CD4-positive, alpha-beta memory T cell (primary cell): ENCODE measurements at regions not wholly inside any gene's neighbourhood (a gene's known extent, or its start where the extent isn't known, plus 50 kb on each side); places are given as distances from the start of the nearest gene placed in this dataset.

Source experiments
- CTCF ChIA-PET: fragments of 350-600 bp; sonication (Branson Sonifier 250); formaldehyde crosslinking; loops from one replicate; lab custom pipeline; 2021; ENCODE audit warnings: inconsistent platforms; ENCODE audit not compliant: partially characterized antibody; lab: Charles Lee
- POLR2A ChIA-PET: fragments of 350-600 bp; sonication (Branson Sonifier 250); formaldehyde crosslinking; loops from one replicate; lab custom pipeline; 2021; ENCODE audit not compliant: partially characterized antibody; lab: Charles Lee
- DNase-seq, 5 donors: peaks; one replicate each; pipeline versions ENCODE4 v3.0.0 to v3.0.0-alpha.2; 2020 to 2022; ENCODE audit warnings: mixed read lengths in 1 of 5
- H3K27ac ChIP-seq: one replicate; pipeline ENCODE4 v1.7.0; 2013; ENCODE audit warnings: low read depth, low read length
- H3K27me3 ChIP-seq: 2 replicates; pipeline ENCODE4 v1.7.0; 2013; ENCODE audit warnings: mild to moderate bottlenecking, low read length, moderate library complexity; ENCODE audit not compliant: insufficient read depth
- H3K36me3 ChIP-seq: 2 replicates; pipeline ENCODE4 v1.7.0; 2013; ENCODE audit warnings: mild to moderate bottlenecking, low read length, moderate library complexity; ENCODE audit not compliant: insufficient read depth
- H3K4me1 ChIP-seq: 2 replicates; pipeline ENCODE4 v1.7.0; 2013; ENCODE audit warnings: mild to moderate bottlenecking, low read length, moderate library complexity; ENCODE audit not compliant: insufficient read depth
- H3K4me3 ChIP-seq, 2 donors: one replicate each; pipeline ENCODE4 v1.7.0; 2013; ENCODE audit warnings: low read length in 2 of 2, mild to moderate bottlenecking in 1 of 2
- H3K9me3 ChIP-seq, 2 donors: one replicate each; pipeline ENCODE4 v1.7.0; 2013; ENCODE audit warnings: low read length in 2 of 2, control low read depth in 1 of 2; ENCODE audit not compliant: control insufficient read depth in 1 of 2
- H3K27ac Mint-ChIP-seq, 7 donors: one replicate each; pipeline ENCODE4 v1.8.0; 2020 to 2021; ENCODE audit warnings: mixed read lengths in 7 of 7, mild to moderate bottlenecking in 6 of 7, inconsistent platforms in 3 of 7, moderate library complexity in 3 of 7
- H3K27me3 Mint-ChIP-seq, 2 donors: one replicate each; pipeline ENCODE4 v1.8.0; 2020 to 2021; ENCODE audit warnings: mixed read lengths in 2 of 2
- H3K36me3 Mint-ChIP-seq, 2 donors: one replicate each; pipeline ENCODE4 v1.8.0; 2020 to 2021; ENCODE audit warnings: mixed read lengths in 2 of 2, inconsistent platforms in 1 of 2, mild to moderate bottlenecking in 1 of 2
- H3K4me1 Mint-ChIP-seq, 4 donors: one replicate each; pipeline ENCODE4 v1.8.0; 2020 to 2021; ENCODE audit warnings: mixed read lengths in 4 of 4, mild to moderate bottlenecking in 1 of 4
- H3K4me3 Mint-ChIP-seq, 8 donors: one replicate each; pipeline ENCODE4 v1.8.0; 2020 to 2021; ENCODE audit warnings: mixed read lengths in 8 of 8, mild to moderate bottlenecking in 7 of 8, moderate library complexity in 6 of 8, inconsistent platforms in 3 of 8
- H3K9me3 Mint-ChIP-seq, 8 donors: one replicate each; pipeline ENCODE4 v1.8.0; 2020 to 2021; ENCODE audit warnings: mixed read lengths in 8 of 8, mild to moderate bottlenecking in 5 of 8, inconsistent platforms in 3 of 8, moderate library complexity in 1 of 8
- intact Hi-C: fragments of 100-400 bp; cut with micrococcal nuclease; formaldehyde crosslinking; loops from one replicate; pipeline ENCODE4 v1.15.1; 2023

- Mint-ChIP-seq H3K4me3 (no peak overlapping the region), H3K9me3 (peaks cover 0 to 8% (median 4%) of the 10 kb centered on the region in 8 donors), H3K4me1 (no peaks in the 10 kb centered on the region), H3K36me3 (no peaks in the 10 kb centered on the region), H3K27ac (no peak overlapping the region), H3K27me3 (peaks cover 4 to 5% of the 10 kb centered on the region in 2 donors)
- ChIA-PET POLR2A (no interaction called here), CTCF (no interaction called here)
- intact Hi-C loops, result no loop called here
- H3K4me3 ChIP-seq, result no peak overlapping the region
- no peak for DNase-seq
- H3K27ac ChIP-seq, result no peak overlapping the region
- H3K4me1 ChIP-seq, result no peaks in the 10 kb centered on the region
- no peaks in the 10 kb centered on the region for H3K27me3 ChIP-seq
- H3K36me3 ChIP-seq, result no peaks in the 10 kb centered on the region
- no peaks in the 10 kb centered on the region for H3K9me3 ChIP-seq
Observed at GRCh38 chr2:118728984-118729383, 118.5 kb downstream of the EN1 start.

GRCh38 chr2:118726821-118727220, 120.6 kb downstream of the EN1 start:
- Histone ChIP-seq H3K27ac (no peak overlapping the region), H3K36me3 (no peaks in the 10 kb centered on the region), H3K4me3 (no peak overlapping the region), H3K4me1 (no peaks in the 10 kb centered on the region), H3K27me3 (no peaks in the 10 kb centered on the region), H3K9me3 (no peaks in the 10 kb centered on the region)
- Mint-ChIP-seq H3K9me3 (peaks cover 0 to 8% (median 3%) of the 10 kb centered on the region in 8 donors), H3K4me1 (no peaks in the 10 kb centered on the region), H3K27me3 (peaks cover 7 to 8% of the 10 kb centered on the region in 2 donors), H3K36me3 (no peaks in the 10 kb centered on the region), H3K4me3 (no peak overlapping the region), H3K27ac (no peak overlapping the region)
- CTCF ChIA-PET, result no interaction called here
- no peak for DNase-seq
- intact Hi-C loops, result no loop called here
- POLR2A ChIA-PET, result no interaction called here

GRCh38 chr2:118723394-118723793, 124.1 kb downstream of the EN1 start:
- no peaks in the 10 kb centered on the region for H3K27me3 ChIP-seq
- H3K27ac Mint-ChIP-seq, result no peak overlapping the region
- CTCF ChIA-PET, result no interaction called here
- no peaks in the 10 kb centered on the region for H3K36me3 ChIP-seq
- H3K27me3 Mint-ChIP-seq, result peaks cover 5 to 7% of the 10 kb centered on the region in 2 donors
- no peaks in the 10 kb centered on the region for H3K4me1 Mint-ChIP-seq
- no peak overlapping the region for H3K4me3 Mint-ChIP-seq
- H3K9me3 Mint-ChIP-seq, result peaks cover 0 to 8% (median 3%) of the 10 kb centered on the region in 8 donors
- H3K27ac ChIP-seq, result no peak overlapping the region
- H3K4me3 ChIP-seq, result no peak overlapping the region
- no peaks in the 10 kb centered on the region for H3K9me3 ChIP-seq
- DNase-seq, result no peak
- H3K36me3 Mint-ChIP-seq, result no peaks in the 10 kb centered on the region
- no peaks in the 10 kb centered on the region for H3K4me1 ChIP-seq
- POLR2A ChIA-PET, result no interaction called here
- intact Hi-C loops, result no loop called here

- H3K4me3 Mint-ChIP-seq, result no peak overlapping the region
- Histone ChIP-seq H3K4me3 (no peak overlapping the region), H3K36me3 (no peaks in the 10 kb centered on the region), H3K9me3 (no peaks in the 10 kb centered on the region), H3K27me3 (no peaks in the 10 kb centered on the region), H3K27ac (no peak overlapping the region), H3K4me1 (no peaks in the 10 kb centered on the region)
- H3K9me3 Mint-ChIP-seq, result peaks cover 0 to 8% (median 3%) of the 10 kb centered on the region in 8 donors
- H3K27ac Mint-ChIP-seq, result no peak overlapping the region
- H3K4me1 Mint-ChIP-seq, result no peaks in the 10 kb centered on the region
- intact Hi-C loops, result no loop called here
- no peaks in the 10 kb centered on the region for H3K36me3 Mint-ChIP-seq
- H3K27me3 Mint-ChIP-seq, result peaks cover 5 to 7% of the 10 kb centered on the region in 2 donors
- DNase-seq, result no peak
- ChIA-PET CTCF (no interaction called here), POLR2A (no interaction called here)
Observed at GRCh38 chr2:118722976-118723375, 124.5 kb downstream of the EN1 start.

GRCh38 chr2:118721817-118722551, 125.5 kb downstream of the EN1 start:
- H3K4me3 Mint-ChIP-seq, result no peak overlapping the region
- Histone ChIP-seq H3K4me3 (no peak overlapping the region), H3K36me3 (no peaks in the 10 kb centered on the region), H3K27ac (no peak overlapping the region), H3K4me1 (no peaks in the 10 kb centered on the region), H3K27me3 (no peaks in the 10 kb centered on the region), H3K9me3 (no peaks in the 10 kb centered on the region)
- peaks cover 0 to 5% (median 0%) of the 10 kb centered on the region in 8 donors for H3K9me3 Mint-ChIP-seq
- ChIA-PET CTCF (no interaction called here), POLR2A (no interaction called here)
- intact Hi-C loops, result no loop called here
- H3K4me1 Mint-ChIP-seq, result no peaks in the 10 kb centered on the region
- no peak overlapping the region for H3K27ac Mint-ChIP-seq
- peaks cover 3 to 7% of the 10 kb centered on the region in 2 donors for H3K27me3 Mint-ChIP-seq
- DNase-seq, result no peak
- no peaks in the 10 kb centered on the region for H3K36me3 Mint-ChIP-seq

- intact Hi-C loops, result no loop called here
- H3K4me1 Mint-ChIP-seq, result no peaks in the 10 kb centered on the region
Observed at GRCh38 chr2:118720866-118721265, 126.6 kb downstream of the EN1 start.

GRCh38 chr2:118718921-118719320, 128.5 kb downstream of the EN1 start:
- H3K27ac ChIP-seq, result no peak overlapping the region
- H3K9me3 ChIP-seq, result no peaks in the 10 kb centered on the region
- CTCF ChIA-PET, result no interaction called here
- H3K27me3 ChIP-seq, result no peaks in the 10 kb centered on the region
- no peak for DNase-seq
- no peaks in the 10 kb centered on the region for H3K36me3 ChIP-seq
- Mint-ChIP-seq H3K4me1 (no peaks in the 10 kb centered on the region), H3K36me3 (no peaks in the 10 kb centered on the region), H3K4me3 (no peak overlapping the region), H3K27me3 (peaks cover 3% of the 10 kb centered on the region in 2 donors), H3K27ac (no peak overlapping the region), H3K9me3 (peaks cover 0 to 6% (median 0%) of the 10 kb centered on the region in 8 donors)
- no peaks in the 10 kb centered on the region for H3K4me1 ChIP-seq
- POLR2A ChIA-PET, result no interaction called here
- intact Hi-C loops, result no loop called here
- H3K4me3 ChIP-seq, result no peak overlapping the region

More at GRCh38 chr2:118720866-118721265, 126.6 kb downstream of the EN1 start:
- Histone ChIP-seq H3K4me3 (no peak overlapping the region), H3K9me3 (no peaks in the 10 kb centered on the region), H3K4me1 (no peaks in the 10 kb centered on the region), H3K36me3 (no peaks in the 10 kb centered on the region), H3K27ac (no peak overlapping the region), H3K27me3 (no peaks in the 10 kb centered on the region)
- H3K36me3 Mint-ChIP-seq, result no peaks in the 10 kb centered on the region
- H3K27ac Mint-ChIP-seq, result no peak overlapping the region
- POLR2A ChIA-PET, result no interaction called here
- CTCF ChIA-PET, result no interaction called here
- H3K9me3 Mint-ChIP-seq, result peaks cover 0 to 6% (median 0%) of the 10 kb centered on the region in 8 donors
- no peak for DNase-seq
- H3K27me3 Mint-ChIP-seq, result peaks cover 3% of the 10 kb centered on the region in 2 donors
- H3K4me3 Mint-ChIP-seq, result no peak overlapping the region
